ENCODE measurements at regions not wholly inside any gene's neighbourhood (a gene's known extent, or its start where the extent isn't known, plus 50 kb on each side); places are given as distances from the start of the nearest gene placed in this dataset.

GRCh38 chr2:193584522-193584938 lies 1389.8 kb upstream of the TMEFF2 start:
- no peak overlapping the region for H3K27ac ChIP-seq
- H3K4me3 ChIP-seq, result no peak overlapping the region
- no peaks in the 10 kb centered on the region for H3K27me3 ChIP-seq
- TF ChIP-seq, protein P1, sequence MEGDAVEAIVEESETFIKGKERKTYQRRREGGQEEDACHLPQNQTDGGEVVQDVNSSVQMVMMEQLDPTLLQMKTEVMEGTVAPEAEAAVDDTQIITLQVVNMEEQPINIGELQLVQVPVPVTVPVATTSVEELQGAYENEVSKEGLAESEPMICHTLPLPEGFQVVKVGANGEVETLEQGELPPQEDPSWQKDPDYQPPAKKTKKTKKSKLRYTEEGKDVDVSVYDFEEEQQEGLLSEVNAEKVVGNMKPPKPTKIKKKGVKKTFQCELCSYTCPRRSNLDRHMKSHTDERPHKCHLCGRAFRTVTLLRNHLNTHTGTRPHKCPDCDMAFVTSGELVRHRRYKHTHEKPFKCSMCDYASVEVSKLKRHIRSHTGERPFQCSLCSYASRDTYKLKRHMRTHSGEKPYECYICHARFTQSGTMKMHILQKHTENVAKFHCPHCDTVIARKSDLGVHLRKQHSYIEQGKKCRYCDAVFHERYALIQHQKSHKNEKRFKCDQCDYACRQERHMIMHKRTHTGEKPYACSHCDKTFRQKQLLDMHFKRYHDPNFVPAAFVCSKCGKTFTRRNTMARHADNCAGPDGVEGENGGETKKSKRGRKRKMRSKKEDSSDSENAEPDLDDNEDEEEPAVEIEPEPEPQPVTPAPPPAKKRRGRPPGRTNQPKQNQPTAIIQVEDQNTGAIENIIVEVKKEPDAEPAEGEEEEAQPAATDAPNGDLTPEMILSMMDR (IDR thresholded peaks at IDR 0.05; ENCODE audit: low read depth, low read length), result peak; percentile 35
- H3K9me3 ChIP-seq (ENCODE audit: low read depth), result no peaks in the 10 kb centered on the region
- DNase-seq (ENCODE audit: low read depth in 1 of 2, low spot score in 1 of 2), result peak; percentile 37 to 49
- no peaks in the 10 kb centered on the region for H3K36me3 ChIP-seq
- H3K4me1 ChIP-seq (ENCODE audit: low read depth), result no peaks in the 10 kb centered on the region

DNA sequence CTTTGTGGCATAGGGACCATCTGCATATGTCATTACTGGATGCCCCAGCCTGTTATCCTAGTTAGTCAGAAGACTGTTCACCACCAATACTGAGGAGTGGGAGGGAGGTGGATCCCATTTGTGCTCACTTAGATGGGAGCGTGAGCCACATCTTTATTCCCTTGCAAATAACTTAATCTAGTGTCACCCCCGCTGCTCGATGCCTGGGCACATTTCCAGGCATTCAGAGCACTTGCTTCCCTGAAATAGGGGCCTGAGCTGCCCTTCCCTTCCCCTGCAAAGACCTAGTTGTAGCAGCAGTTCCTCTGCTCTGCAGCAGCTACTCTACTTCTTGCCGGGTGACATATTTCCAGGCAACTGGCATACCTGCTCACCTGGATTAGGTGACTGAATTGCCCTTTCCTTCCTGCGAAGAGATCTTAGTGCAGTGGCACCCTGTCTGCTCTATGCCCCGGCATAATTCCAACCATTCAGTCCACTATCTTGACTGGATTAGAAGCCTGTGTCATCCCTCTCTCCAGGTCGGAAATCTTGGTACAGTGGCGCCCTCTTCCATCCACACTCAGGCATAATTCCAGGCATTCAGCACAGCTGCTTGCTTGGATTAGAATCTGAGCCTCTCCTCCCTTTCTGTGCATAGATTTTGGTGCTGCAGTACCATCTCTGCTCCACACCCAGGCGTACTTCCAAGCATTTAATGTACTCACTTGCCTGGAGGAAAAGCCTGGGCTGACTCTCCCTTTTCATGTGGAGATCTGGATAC lies 1389.1 kb upstream of the TMEFF2 start:
- no peaks in the 10 kb centered on the region for H3K36me3 ChIP-seq
- no peak overlapping the region for H3K27ac ChIP-seq
- no peaks in the 10 kb centered on the region for H3K9me3 ChIP-seq (ENCODE audit: low read depth)
- no peaks in the 10 kb centered on the region for H3K4me1 ChIP-seq (ENCODE audit: low read depth)
- DNase-seq (ENCODE audit: low read depth in 1 of 2, low spot score in 1 of 2), result peak; percentile 5 to 10
- TF ChIP-seq, protein P1 (IDR thresholded peaks at IDR 0.05; ENCODE audit: low read depth, low read length), result no peak
- H3K4me3 ChIP-seq, result no peak overlapping the region
- H3K27me3 ChIP-seq, result no peaks in the 10 kb centered on the region

- Histone ChIP-seq H3K9me3 (ENCODE audit: low read depth) (no peaks in the 10 kb centered on the region), H3K27me3 (no peaks in the 10 kb centered on the region), H3K4me1 (ENCODE audit: low read depth) (no peaks in the 10 kb centered on the region), H3K4me3 (no peak overlapping the region), H3K36me3 (no peaks in the 10 kb centered on the region), H3K27ac (no peak overlapping the region)
- TF ChIP-seq, protein P1 (IDR thresholded peaks at IDR 0.05; ENCODE audit: low read depth, low read length), result no peak
- no peak for DNase-seq (ENCODE audit: low read depth in 1 of 2, low spot score in 1 of 2)
Measured at GRCh38 chr2:193581807-193582206, 1387.1 kb upstream of the TMEFF2 start.

GRCh38 chr2:193580176-193580950 lies 1385.6 kb upstream of the TMEFF2 start:
- no peak for DNase-seq (ENCODE audit: low read depth in 1 of 2, low spot score in 1 of 2)
- Histone ChIP-seq H3K4me1 (ENCODE audit: low read depth) (no peaks in the 10 kb centered on the region), H3K4me3 (no peak overlapping the region), H3K27ac (no peak overlapping the region), H3K9me3 (ENCODE audit: low read depth) (no peaks in the 10 kb centered on the region), H3K27me3 (no peaks in the 10 kb centered on the region), H3K36me3 (no peaks in the 10 kb centered on the region)
- TF ChIP-seq, protein P1 (IDR thresholded peaks at IDR 0.05; ENCODE audit: low read depth, low read length), result no peak

GRCh38 chr2:193566886-193567285 lies 1372.2 kb upstream of the TMEFF2 start:
- DNase-seq (ENCODE audit: low read depth in 1 of 2, low spot score in 1 of 2), result no peak
- H3K9me3 ChIP-seq (ENCODE audit: low read depth), result no peaks in the 10 kb centered on the region
- H3K4me1 ChIP-seq (ENCODE audit: low read depth), result no peaks in the 10 kb centered on the region
- no peak overlapping the region for H3K4me3 ChIP-seq
- no peaks in the 10 kb centered on the region for H3K27me3 ChIP-seq
- H3K27ac ChIP-seq, result no peak overlapping the region
- H3K36me3 ChIP-seq, result no peaks in the 10 kb centered on the region
- TF ChIP-seq, protein P1 (IDR thresholded peaks at IDR 0.05; ENCODE audit: low read depth, low read length), result no peak
